NCI-H1694 treated with DMSO at 0.1 percent for 48 hours (cell line): ENCODE measurements at regions not wholly inside any gene's neighbourhood (a gene's known extent, or its start where the extent isn't known, plus 50 kb on each side); places are given as distances from the start of the nearest gene placed in this dataset.
A peak's percentile ranks its signal among the peaks of the same experiment; 100 is the strongest.
"Not testable (repeated sequence)": the region's sequence is repeated elsewhere in the genome, so short reads cannot be mapped to it uniquely, and the experiment has no call there.

Experiments used
- DNase-seq: peaks from one replicate; lab custom pipeline; 2025; lab: John Stamatoyannopoulos, UW

DNA sequence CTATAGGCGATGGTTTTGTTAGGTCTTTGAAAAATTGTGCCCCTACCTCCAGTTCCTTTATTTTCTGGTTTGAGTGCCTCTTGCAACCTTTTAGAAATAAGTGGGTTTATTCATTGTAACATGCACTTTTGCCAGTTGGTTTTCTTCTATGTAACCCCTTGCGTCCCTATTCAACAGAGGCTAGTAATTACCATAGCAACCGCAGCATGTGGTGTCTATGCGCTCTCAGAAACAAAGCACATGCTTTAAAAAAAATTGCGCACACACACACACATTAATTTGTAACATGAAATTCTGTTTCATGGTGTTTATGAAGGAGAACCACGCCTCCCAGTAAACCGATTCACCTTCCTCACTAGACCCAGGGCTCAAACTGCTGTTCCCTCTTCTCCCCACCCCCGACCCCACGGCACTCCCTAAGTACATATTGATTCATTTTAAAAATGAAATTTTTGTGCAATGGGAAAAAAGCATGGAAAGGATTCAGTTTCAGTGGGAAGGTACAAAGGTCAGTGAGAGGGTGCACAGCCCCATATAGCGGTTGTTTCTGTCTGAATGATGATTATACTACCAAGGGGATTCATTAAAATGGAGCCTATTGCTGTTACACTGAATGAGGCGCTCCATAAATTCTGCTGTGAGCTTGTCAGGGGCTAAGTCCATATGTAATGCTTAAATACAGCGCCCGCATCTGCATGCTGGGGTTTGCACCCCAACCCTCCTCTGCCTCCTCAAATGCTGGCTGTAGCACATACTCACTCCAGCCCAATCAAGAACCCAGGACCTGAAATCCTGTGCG, 206.9 kb downstream of the ICOS start:
- no peak for DNase-seq

DNA sequence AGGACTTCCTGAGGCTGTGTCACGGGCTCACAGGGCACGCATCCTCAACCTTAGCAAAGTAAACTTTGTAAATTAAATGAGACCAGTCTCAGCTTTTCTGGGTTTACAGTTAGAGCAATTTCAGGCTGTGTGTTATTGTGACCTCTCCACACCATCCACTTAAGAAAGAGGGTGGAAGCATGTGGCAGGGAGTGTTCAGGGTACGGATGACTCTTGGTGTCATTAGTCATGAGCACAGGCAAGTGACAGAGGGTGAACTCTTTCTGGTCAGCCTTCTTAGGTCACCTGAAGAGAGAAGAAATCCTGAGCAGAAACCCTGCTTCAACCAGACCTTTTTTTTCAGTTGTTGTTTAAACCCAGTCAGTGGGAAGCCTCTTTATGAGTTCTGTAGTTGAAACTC, 207.9 kb downstream of the ICOS start:
- no peak for DNase-seq

DNA sequence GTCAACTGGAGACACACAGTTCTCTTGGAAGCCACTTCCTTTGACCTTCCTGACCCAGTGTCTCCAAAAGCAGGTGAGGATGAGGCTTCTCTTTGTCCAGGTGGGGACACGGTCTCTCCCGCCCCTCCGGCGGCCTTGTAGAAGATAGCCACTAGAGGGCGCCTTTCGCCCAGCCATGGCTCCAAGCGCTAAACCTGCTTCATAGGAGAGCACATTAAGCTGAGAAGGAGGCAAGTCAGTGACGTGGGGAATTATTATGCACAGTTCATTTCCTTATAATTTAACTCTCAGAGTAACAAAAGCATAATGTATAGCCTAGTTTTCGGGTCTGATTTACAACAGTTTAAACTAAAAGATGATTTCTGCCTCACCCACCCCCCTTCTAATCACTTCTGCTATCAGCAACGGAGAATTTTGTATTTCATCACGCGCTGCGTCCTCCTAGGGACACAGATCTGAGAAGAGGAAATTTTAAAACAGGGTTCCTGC, 208.7 kb downstream of the ICOS start:
- DNase-seq: peak; percentile 69

DNA sequence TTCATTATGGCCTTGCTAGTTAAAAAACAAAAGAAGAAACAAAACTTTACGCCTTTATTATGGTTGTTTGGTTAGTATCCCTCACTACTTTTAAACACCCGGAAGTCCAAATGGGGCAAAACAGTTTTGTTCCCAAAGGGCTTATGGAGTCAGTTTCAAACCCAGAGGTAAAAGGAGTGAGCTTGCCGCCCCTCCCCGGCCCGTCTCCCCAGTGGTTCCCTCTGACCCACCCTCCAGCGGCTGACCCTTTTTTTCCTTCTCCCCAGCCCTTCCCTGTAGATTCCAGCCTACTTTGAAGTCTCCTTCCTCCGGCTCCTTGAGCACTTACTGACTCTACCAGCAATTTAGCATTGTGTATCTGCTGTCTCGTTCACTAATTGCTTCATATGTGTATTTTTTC, 209.2 kb downstream of the ICOS start:
- DNase-seq: no peak

DNA sequence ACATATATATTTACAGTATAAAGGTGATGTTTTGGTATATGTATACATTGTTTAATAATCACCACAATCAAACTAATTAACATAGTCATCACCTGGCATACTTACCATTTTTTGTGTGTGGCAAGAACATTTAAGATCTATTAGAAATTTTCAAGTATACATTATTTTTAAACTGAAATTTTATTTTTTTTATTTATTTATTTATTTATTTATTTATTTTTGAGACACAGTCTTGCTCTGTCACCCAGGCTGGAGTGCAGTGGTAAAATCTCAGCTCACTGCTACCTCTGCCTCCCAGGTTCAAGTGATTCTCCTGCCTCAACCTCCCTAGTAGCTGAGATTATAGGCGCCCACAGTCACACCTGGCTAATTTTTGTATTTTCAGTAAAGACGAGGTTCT, 210.5 kb downstream of the ICOS start:
- DNase-seq: not testable (repeated sequence)

DNA sequence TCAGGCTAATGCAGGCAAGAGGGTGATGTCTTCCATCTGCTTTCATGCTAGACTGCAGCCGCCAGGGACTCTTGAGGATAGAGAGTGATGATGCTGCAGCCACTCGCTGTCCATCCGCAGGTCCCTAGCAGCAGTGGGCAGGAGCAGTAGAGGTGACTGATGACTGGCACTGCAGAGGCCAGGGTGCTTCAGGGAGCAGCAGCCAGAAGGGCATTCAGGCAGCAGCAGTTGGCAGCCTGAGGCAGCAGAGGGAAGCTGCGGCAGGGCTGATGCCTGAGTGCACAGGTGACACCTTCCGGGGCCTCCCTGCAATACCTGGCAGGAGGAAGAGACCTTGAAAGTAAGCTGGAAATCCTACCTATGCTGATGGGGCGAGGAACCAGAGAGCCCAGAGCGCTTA, 214.2 kb downstream of the ICOS start:
- DNase-seq: no peak

DNA sequence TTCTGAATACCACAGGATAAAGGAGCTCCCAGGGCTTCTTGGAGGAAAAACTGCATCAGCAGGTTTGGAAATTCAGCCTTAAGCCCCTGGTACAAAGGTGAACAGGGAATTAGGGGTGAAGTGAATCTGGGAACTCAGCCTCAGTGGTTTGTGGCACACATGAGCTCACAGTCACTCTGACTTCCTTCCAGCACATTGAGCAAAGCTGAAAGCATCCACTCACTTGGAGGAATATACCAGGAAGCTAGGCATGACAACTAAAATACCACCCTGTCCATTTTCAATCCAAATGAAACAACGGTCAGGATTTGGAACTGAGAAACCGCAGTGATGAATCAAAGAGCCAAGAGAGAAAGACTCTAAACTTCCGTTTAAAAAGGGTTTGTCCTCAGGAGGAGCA, 216.1 kb downstream of the ICOS start:
- no peak for DNase-seq

DNA sequence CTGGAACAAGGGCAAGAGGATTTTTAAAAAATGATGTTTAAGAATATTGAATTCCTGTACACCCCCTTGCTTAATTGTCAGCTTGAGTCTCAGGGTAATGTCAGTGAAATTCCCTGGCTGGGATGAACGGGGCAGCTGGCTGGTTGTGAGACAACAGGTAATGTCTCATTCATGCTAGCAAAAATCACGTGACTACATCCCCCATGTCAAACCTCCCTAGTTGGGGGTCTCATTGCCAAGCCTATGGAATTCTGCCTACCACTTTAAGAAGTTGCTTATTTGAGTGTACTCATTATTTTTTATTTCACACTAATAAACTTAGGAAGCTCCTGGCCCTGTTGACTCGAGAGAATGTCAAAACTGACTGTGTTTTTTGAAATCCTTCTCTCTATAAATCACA, 218.3 kb downstream of the ICOS start:
- DNase-seq: no peak

GRCh38 chr2:204156456-204156855, 219.9 kb downstream of the ICOS start:
- no peak for DNase-seq

- no peak for DNase-seq
Measured at GRCh38 chr2:204157684-204158083, 221.1 kb downstream of the ICOS start.

DNA sequence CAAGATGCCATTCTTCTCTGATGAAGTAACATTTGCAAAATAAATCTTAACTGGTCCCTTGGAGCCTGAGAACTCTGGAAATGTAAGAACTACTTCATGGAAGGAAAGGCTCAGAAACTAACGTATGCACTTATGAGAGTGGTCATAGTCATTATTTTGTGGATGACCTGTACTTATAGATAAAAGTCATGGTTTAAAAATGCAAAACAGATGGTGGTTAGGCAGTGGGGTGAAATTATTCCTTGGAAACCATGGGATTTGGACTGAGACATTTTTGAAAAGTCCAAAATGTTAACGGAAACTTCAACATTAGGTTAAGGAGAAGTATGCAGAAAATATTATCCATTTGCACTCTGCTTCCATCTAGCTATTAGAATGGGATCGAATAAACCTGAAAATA, 223.0 kb downstream of the ICOS start:
- no peak for DNase-seq

DNA sequence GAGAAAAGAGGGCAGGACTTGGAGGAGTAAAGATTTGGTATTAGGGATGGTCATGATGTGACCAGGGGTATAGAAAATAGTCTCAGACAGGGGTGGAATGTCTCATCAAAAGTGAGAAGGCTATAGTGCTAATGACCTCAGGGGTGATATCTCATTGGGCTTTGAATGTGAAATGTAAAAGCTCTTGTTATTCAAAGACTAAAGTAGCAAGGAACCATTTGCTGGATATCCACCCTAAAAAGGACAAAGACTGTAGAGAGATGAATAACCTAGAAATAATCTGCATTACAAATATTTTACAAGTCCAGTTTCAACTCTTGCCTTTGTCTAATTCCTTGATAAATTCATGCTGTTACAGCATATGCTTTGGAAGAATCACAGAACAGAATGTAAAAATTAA, 224.4 kb downstream of the ICOS start:
- no peak for DNase-seq

- DNase-seq: no peak
Measured at GRCh38 chr2:204161886-204162285, 225.3 kb downstream of the ICOS start.

- no peak for DNase-seq
Measured at GRCh38 chr2:204166961-204167360, 230.4 kb downstream of the ICOS start.

DNA sequence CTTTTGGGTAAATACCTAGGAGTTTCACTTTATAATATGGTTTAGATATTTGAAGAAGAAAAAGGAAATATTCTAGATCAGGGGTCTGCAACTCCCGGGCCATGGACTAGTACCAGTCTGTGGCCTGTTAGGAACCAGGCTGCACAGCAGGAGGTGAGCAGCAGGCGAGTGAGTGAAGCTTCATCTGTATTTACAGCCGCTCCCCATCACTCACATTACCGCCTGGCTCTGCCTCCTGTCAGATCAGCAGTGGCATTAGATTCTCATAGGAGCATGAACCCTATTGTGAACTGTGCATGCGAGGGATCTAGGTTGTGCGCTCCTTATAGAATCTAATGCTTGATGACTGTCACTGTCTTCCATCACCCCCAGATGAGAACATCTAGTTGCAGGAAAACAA, 231.1 kb downstream of the ICOS start:
- not testable (repeated sequence) for DNase-seq

DNA sequence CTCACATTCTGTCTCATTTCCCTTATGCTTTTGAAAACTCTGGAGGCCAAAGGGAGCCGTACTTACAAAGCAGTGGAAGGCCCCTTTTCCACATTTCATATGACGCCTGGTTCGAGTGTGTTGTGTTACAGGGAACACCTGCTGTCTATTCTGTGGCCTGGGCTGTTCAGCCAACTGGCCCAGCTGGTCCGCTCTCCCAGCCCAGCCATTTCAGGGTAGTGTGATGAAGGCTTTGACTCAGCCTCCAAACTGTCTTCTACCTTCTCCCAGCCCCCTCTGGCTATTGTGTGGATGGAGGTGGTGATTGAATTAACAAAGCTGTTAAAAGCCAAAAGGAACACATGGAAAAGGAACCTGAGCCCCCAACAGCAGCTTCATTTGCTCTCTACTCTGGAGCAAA, 233.8 kb downstream of the ICOS start:
- DNase-seq: no peak

DNA sequence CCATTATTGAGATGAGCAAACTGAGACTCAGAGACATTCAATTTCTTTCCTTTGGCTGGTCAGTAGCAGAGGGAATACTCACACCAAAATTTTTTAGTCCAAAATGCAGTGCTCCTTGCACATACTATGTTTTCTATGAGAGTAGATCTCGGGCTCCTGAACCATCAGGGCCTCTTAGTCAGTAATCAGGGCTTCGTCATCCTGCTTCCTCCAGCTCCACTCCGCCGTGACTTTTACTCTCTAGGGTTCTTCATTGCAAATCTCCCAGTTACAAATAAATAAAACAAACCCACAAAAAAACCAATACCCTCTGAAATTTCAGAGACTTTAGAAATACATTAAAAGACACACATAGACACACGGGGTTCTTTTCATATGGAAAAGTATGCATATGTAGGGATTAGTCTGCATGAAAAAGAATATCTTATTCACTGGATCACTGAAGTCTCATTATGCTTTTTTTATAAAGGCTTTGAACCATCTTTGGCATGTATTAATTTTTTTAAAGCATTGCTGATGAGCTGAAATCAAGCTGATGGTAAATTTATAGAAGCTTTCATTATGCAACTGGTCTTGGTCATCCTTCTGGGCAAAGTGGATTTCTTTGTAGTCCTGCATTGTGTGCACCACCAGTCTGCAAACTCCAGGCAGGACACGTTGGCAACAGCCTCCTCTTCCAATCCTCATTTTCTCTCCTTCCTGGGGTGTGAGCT, 235.0 kb downstream of the ICOS start:
- no peak for DNase-seq

DNA sequence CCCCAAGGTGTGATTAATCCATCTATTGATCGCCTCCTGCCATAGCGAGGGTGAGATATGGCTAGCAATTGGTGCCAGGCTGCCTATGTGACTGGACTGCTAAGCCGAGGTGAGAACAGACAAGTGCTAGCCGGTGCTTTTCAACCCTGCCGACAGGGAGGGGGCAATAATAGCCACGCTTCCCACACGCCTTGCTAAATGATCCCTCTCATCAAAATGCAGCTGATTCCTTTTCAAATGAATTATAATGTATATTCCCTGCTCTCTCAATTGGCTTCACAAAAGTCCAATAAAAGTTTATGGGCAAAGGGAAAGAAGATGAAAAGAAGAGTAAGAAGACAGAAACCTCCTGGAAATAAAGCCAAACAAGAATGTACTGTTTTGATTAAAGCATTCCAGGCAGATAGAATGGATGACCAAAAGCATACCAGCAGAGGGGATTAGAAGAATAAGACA, 235.6 kb downstream of the ICOS start:
- DNase-seq: no peak

DNA sequence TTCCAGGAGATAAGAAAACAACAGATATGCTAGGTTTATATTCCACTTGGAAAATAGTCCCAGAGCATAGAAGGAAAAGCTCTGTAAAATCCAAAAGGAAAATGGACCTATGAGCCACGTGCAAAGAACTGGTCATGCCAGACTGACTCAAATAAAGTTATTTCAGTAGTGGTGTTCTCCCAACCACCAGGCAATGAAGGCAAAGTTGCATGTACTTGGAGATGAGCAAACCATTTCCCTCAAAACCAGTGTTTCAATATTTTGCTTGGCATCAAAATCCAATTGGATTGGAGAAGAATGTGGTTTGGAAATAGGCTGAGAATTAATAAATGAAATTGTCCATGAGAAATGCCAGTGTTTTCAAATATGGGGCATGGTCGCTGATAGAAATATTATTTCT, 237.5 kb downstream of the ICOS start:
- DNase-seq: no peak

GRCh38 chr2:204175552-204176271, 239.1 kb downstream of the ICOS start:
- no peak for DNase-seq

GRCh38 chr2:204176306-204176705, 239.7 kb downstream of the ICOS start:
- DNase-seq: no peak

GRCh38 chr2:204177251-204177976, 240.9 kb downstream of the ICOS start:
- DNase-seq: no peak
